Left cardiac atrium (tissue), 4 donors: ENCODE measurements at regions not wholly inside any gene's neighbourhood (a gene's known extent, or its start where the extent isn't known, plus 50 kb on each side); places are given as distances from the start of the nearest gene placed in this dataset.

Experiments
- ATAC-seq, 2 donors: fragments of 200-7000 bp; cut with Tn5 transposase; one replicate each; pipeline ENCODE4 v1.9.1; 2020; ENCODE audit warnings: mild to moderate bottlenecking in 2 of 2, moderate library complexity in 2 of 2
- DNase-seq: peaks from one replicate; pipeline ENCODE4 v3.0.0-alpha.2; 2020
- intact Hi-C, 2 donors: fragments of 100-400 bp; cut with DNase I; formaldehyde crosslinking; loops; one replicate each; pipeline versions ENCODE4 v1.14.1 to v1.15.1; 2022 to 2023
- donor health status: DM: no; HTN: yes; CAD: no.
- donor health status: DM: no; HTN: yes; CAD: no; lungs with severe emphysema.
- donor health status: DM: yes; HTN: yes; CAD: no.
- donor health status: Dilated cardiomyopathy.

- intact Hi-C loops = no loop called here
- no peak for ATAC-seq
- DNase-seq = no peak
Measured at GRCh38 chr1:175871647-175872046, 128.3 kb upstream of the TNR start.

- intact Hi-C loops = no loop called here
- DNase-seq (no peak), ATAC-seq (no peak)
Measured at GRCh38 chr1:175870217-175870616, 126.8 kb upstream of the TNR start.

GRCh38 chr1:175866776-175867175 lies 123.4 kb upstream of the TNR start:
- intact Hi-C loops = no loop called here
- DNase-seq = no peak
- no peak for ATAC-seq

- intact Hi-C loops = no loop called here
- ATAC-seq (no peak), DNase-seq (no peak)
Measured at GRCh38 chr1:175865041-175865766, 121.8 kb upstream of the TNR start.

- intact Hi-C loops = no loop called here
- DNase-seq (no peak), ATAC-seq (no peak)
Measured at GRCh38 chr1:175864625-175865024, 121.2 kb upstream of the TNR start.

- ATAC-seq (no peak), DNase-seq (no peak)
- intact Hi-C loops = no loop called here
Measured at GRCh38 chr1:175864183-175864582, 120.8 kb upstream of the TNR start.

GRCh38 chr1:175863299-175864050 lies 120.1 kb upstream of the TNR start:
- ATAC-seq = no peak
- no peak for DNase-seq
- intact Hi-C loops = no loop called here

- intact Hi-C loops = no loop called here
- ATAC-seq (no peak), DNase-seq (no peak)
Measured at GRCh38 chr1:175862408-175862807, 119.0 kb upstream of the TNR start.

- intact Hi-C loops = no loop called here
- no peak for DNase-seq
Measured at GRCh38 chr1:175861626-175862367, 118.4 kb upstream of the TNR start.

GRCh38 chr1:175857756-175858155 lies 114.4 kb upstream of the TNR start:
- intact Hi-C loops = no loop called here
- no peak for DNase-seq
- ATAC-seq = no peak

More at GRCh38 chr1:175861626-175862367, 118.4 kb upstream of the TNR start:
- no peak for ATAC-seq

- intact Hi-C loops = no loop called here
- DNase-seq (no peak), ATAC-seq (no peak)
Measured at GRCh38 chr1:175853681-175854080, 110.3 kb upstream of the TNR start.

- intact Hi-C loops = no loop called here
- DNase-seq = no peak
- ATAC-seq = no peak
Measured at GRCh38 chr1:175851749-175852148, 108.4 kb upstream of the TNR start.

GRCh38 chr1:175848329-175848728 lies 104.9 kb upstream of the TNR start:
- intact Hi-C loops = no loop called here
- ATAC-seq = no peak
- no peak for DNase-seq

GRCh38 chr1:175845985-175846384 lies 102.6 kb upstream of the TNR start:
- ATAC-seq (no peak), DNase-seq (no peak)
- intact Hi-C loops = no loop called here

GRCh38 chr1:175845338-175845737 lies 101.9 kb upstream of the TNR start:
- intact Hi-C loops = no loop called here
- ATAC-seq = no peak
- DNase-seq = no peak

GRCh38 chr1:175844877-175845276 lies 101.5 kb upstream of the TNR start:
- intact Hi-C loops = no loop called here
- ATAC-seq (no peak), DNase-seq (no peak)

- DNase-seq = no peak
- ATAC-seq = no peak
- intact Hi-C loops = no loop called here
Measured at GRCh38 chr1:175842550-175842949, 99.2 kb upstream of the TNR start.

- DNase-seq (no peak), ATAC-seq (no peak)
- intact Hi-C loops = no loop called here
Measured at GRCh38 chr1:175841738-175842187, 98.4 kb upstream of the TNR start.

- DNase-seq (no peak), ATAC-seq (no peak)
- intact Hi-C loops = no loop called here
Measured at GRCh38 chr1:175840787-175841186, 97.4 kb upstream of the TNR start.
